C4-2B (cell line): ENCODE measurements at regions not wholly inside any gene's neighbourhood (a gene's known extent, or its start where the extent isn't known, plus 50 kb on each side); places are given as distances from the start of the nearest gene placed in this dataset.

Source experiments
- H3K27ac ChIP-seq: fragments of 450-650 bp; 2 replicates; pipeline ENCODE4 v1.5.1; 2017
- CTCF ChIP-seq: fragments of 450-650 bp; conservative IDR thresholded peaks from 2 replicates; pipeline ENCODE4 v1.5.1; 2017; ENCODE audit warnings: mild to moderate bottlenecking
- ZFX ChIP-seq: fragments of 450-650 bp; IDR thresholded peaks from 2 replicates; pipeline ENCODE4 v1.6.1; 2017

GRCh38 chr2:37459095-37459981 is 114.9 kb downstream of the QPCT start:
- TF ChIP-seq ZFX (no peak), CTCF (no peak)
- no peak overlapping the region for H3K27ac ChIP-seq

GRCh38 chr2:37460896-37461229 is 116.4 kb downstream of the QPCT start:
- H3K27ac ChIP-seq = no peak overlapping the region
- TF ChIP-seq ZFX (no peak), CTCF (no peak)

GRCh38 chr2:37464067-37464466 is 119.6 kb downstream of the QPCT start:
- TF ChIP-seq CTCF (no peak), ZFX (no peak)
- H3K27ac ChIP-seq = no peak overlapping the region

GRCh38 chr2:37466533-37467222 is 122.2 kb downstream of the QPCT start:
- TF ChIP-seq CTCF (no peak), ZFX (no peak)
- H3K27ac ChIP-seq = no peak overlapping the region

- no peak overlapping the region for H3K27ac ChIP-seq
- TF ChIP-seq CTCF (no peak), ZFX (no peak)
Measured at GRCh38 chr2:37468170-37468569, 123.7 kb downstream of the QPCT start.

- TF ChIP-seq ZFX (no peak), CTCF (no peak)
Measured at GRCh38 chr2:37469126-37469525, 124.7 kb downstream of the QPCT start.

GRCh38 chr2:37471104-37471503 is 126.7 kb downstream of the QPCT start:
- no peak for TF ChIP-seq CTCF
- TF ChIP-seq ZFX = no peak
- no peak overlapping the region for H3K27ac ChIP-seq

More at GRCh38 chr2:37469126-37469525, 124.7 kb downstream of the QPCT start:
- H3K27ac ChIP-seq = no peak overlapping the region
